ENCODE measurements at regions not wholly inside any gene's neighbourhood (a gene's known extent, or its start where the extent isn't known, plus 50 kb on each side); places are given as distances from the start of the nearest gene placed in this dataset.

DNA sequence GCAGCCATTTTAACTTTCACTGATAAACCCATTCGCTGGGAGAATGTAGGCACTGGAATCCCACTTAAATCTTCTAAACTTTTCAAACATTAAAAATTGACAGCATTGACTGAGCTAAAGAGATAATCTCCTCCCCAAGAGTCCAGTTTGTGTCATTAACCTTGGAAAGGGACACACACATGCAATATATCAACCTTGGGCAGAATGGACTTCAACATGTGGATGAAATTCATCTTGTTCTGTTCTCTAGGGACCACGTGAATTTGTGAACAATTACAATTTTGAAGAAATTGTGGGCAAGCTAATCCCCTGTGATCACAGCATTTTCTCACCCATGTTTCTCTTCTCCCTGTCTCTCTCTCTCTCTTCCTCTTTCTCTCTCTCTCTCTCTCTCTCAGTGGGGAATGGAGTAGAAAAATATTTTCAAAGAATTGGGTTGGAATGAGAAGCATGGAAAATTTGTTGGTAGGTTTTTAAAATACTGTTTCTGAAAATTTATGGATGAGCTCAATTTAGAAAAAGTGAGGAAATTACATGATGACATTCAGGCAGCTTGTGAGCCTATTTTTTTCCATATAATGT lies 553.7 kb downstream of the EBF1 start:
- TF ChIP-seq, protein P1, sequence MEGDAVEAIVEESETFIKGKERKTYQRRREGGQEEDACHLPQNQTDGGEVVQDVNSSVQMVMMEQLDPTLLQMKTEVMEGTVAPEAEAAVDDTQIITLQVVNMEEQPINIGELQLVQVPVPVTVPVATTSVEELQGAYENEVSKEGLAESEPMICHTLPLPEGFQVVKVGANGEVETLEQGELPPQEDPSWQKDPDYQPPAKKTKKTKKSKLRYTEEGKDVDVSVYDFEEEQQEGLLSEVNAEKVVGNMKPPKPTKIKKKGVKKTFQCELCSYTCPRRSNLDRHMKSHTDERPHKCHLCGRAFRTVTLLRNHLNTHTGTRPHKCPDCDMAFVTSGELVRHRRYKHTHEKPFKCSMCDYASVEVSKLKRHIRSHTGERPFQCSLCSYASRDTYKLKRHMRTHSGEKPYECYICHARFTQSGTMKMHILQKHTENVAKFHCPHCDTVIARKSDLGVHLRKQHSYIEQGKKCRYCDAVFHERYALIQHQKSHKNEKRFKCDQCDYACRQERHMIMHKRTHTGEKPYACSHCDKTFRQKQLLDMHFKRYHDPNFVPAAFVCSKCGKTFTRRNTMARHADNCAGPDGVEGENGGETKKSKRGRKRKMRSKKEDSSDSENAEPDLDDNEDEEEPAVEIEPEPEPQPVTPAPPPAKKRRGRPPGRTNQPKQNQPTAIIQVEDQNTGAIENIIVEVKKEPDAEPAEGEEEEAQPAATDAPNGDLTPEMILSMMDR (IDR thresholded peaks at IDR 0.05; ENCODE audit: control extremely low read depth, extremely low read depth, low read depth, missing control alignments), result no peak
- ChIA-PET POLR2A (no interaction called here), CTCF (interaction anchor here (1.4 to 2.2 kb wide), 2 partner anchors 14 to 26 kb away, joined by 5 to 6 read pairs; no protein-coding TSS in a partner anchor)
- no peak for DNase-seq (ENCODE audit: extremely low spot score)

DNA sequence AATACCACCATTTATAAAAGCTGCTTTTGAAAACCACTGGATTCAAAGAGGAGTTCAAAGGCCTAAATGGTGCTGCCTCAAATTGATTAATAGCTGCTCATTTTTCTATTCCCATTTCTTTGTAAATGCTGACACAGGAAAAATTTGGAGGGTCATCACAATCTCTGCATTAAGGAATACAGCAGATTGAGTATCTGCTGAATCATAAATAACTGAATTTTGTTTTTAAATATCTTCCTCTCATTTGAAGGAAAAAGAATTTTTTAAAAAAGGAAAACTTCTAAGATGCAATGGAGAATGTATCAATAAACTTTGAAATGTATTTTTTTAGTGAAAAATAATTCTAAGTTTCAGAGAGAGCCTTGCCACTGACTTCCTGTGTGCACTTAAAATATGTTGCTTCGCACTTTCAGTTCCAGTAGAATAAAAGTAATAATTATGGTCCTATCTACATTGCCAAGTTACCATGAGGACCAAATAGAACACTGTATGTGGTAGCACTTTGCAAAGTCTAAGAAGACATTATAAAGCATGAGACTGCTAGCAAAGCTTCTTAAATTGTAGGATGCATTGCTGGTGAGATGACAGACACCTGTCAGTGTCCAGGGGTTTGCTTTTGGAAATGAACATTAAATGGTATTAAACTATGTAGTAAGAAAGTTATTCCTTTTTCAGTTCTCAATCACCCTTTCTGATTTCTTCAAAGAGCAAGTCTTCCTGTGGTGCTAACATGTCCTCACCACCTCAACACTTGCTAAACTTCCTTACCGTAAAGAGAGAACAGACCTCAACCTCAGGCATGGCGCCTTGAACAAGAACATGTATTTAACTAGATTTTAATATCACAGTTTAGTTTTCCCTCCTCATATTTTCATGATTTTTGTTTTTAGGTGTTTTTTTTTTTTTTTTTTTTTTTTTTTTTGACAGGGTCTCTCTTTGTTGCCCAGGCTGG lies 555.1 kb downstream of the EBF1 start:
- no peak for DNase-seq (ENCODE audit: extremely low spot score)
- ChIA-PET CTCF (interaction anchor here (2.2 kb wide), 1 partner anchor 27 kb away, joined by 6 read pairs; no protein-coding TSS in a partner anchor), POLR2A (no interaction called here)
- TF ChIP-seq, protein P1 (IDR thresholded peaks at IDR 0.05; ENCODE audit: control extremely low read depth, extremely low read depth, low read depth, missing control alignments), result no peak

DNA sequence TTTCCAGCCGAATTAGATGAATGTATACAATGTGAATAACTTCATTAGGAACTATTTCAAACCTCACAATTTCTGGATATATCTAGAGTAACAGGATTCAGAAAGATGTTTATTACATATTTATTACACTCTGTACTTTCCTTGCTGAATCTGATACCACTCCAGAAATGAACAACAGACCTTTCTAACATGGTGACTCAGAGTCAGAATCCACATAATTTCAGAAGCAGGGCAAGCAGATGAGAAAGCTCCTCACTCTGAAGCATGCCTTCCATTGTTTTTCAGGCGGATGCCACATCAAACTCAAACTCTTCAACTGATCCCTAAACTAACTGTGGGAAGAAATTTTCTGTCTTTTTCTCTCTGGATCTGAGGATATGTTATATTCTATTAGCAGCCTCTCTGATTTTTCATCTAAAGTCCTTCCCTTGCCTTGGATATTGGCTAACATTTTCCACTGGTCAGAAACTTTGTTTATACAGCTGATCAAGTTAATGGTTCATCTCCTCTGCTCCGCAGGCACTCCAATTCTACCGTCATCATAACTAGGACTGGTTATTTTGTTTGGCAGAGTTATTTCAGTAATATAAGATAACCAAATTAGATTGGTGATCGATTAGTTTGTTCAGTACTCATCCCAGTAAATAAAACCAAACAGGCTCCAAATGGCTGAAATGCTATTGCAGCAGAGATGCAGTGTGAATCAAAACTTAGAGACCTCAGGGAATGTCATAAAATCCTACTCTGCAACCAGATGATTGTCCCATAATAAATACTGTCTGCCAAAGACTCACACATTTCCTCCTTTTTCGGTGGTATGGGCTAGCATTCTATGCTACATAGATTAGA lies 556.0 kb downstream of the EBF1 start:
- no peak for DNase-seq (ENCODE audit: extremely low spot score)
- POLR2A ChIA-PET, result no interaction called here
- CTCF ChIA-PET, result interaction anchor here (1.1 kb wide), 1 partner anchor 12 kb away, joined by 3 read pairs; no protein-coding TSS in a partner anchor
- TF ChIP-seq, protein P1 (IDR thresholded peaks at IDR 0.05; ENCODE audit: control extremely low read depth, extremely low read depth, low read depth, missing control alignments), result no peak

DNA sequence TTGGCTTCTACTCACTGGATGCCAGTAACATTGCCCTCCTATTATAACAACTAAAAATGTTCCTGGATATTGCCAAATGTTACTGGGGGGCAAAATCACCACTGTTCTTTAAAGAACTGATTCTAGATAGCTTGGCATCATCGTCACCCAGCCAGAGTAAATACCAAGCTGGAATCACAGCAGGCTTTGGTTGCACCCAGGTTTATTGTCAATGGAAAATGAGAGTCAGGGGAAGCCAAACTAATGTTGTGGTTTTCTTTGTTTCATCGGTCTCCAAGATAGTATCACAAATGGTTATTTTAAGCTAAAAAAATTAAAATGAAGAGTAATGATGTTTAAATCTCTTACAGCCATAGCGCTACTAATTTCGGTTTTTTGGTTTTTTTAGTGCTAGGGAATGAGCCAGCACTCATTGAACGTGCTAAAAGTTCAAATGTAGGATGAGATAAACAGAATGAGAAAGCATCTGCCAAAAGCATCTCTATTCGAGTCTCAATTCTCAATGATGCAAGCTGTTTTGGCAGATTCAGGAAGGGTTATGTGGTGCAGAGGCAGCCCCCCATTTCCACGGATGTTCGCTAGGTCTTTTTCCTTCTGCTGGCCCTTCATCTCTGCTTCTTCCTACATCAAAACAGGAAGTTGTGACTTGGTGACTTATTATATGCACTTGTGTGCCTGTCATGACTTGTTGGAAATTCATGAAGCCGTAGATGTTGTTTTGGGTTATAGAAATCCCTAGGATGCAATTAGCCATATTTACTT lies 558.0 kb downstream of the EBF1 start:
- ChIA-PET CTCF (interaction anchor here (1.1 to 1.7 kb wide), 3 partner anchors 8 to 17 kb away, joined by 4 to 5 read pairs (median 4); no protein-coding TSS in a partner anchor), POLR2A (no interaction called here)
- TF ChIP-seq, protein P1 (IDR thresholded peaks at IDR 0.05; ENCODE audit: control extremely low read depth, extremely low read depth, low read depth, missing control alignments), result no peak
- no peak for DNase-seq (ENCODE audit: extremely low spot score)

DNA sequence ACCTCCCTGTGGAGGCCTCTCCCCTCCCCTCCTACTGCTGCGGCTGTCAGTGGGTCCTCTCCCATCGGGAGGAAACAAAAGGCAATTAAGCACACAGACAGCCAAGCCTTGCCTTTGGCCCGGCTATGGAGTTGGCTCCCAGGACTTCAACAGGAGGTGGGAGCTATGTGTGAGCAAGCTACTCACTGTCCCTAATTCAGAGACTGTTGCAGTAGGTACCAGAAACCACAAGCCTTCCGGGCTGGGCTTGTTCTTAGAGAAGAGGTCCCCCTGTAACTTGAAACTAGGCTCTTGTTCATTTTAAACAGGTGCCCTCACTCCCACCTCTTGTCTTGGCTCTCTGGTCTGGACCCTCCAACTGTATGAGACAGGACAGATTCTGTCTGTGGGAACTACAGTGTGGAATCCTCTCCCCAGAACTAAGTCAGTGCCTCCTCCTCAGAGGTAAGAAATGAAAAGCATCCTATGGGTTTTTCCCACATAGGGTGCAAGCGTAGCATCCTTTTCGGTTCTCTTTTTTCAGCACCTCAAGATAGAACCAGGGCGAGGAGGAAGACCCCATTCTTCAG lies 561.1 kb downstream of the EBF1 start:
- POLR2A ChIA-PET, result no interaction called here
- DNase-seq (ENCODE audit: extremely low spot score), result peak; percentile 44
- TF ChIP-seq, protein P1 (IDR thresholded peaks at IDR 0.05; ENCODE audit: control extremely low read depth, extremely low read depth, low read depth, missing control alignments), result no peak
- CTCF ChIA-PET, result interaction anchor here (0.8 to 1.1 kb wide), 3 partner anchors 9 to 157 kb away, joined by 3 to 4 read pairs (median 4); no protein-coding TSS in a partner anchor
